ENCODE measurements at regions not wholly inside any gene's neighbourhood (a gene's known extent, or its start where the extent isn't known, plus 50 kb on each side); places are given as distances from the start of the nearest gene placed in this dataset.

DNA sequence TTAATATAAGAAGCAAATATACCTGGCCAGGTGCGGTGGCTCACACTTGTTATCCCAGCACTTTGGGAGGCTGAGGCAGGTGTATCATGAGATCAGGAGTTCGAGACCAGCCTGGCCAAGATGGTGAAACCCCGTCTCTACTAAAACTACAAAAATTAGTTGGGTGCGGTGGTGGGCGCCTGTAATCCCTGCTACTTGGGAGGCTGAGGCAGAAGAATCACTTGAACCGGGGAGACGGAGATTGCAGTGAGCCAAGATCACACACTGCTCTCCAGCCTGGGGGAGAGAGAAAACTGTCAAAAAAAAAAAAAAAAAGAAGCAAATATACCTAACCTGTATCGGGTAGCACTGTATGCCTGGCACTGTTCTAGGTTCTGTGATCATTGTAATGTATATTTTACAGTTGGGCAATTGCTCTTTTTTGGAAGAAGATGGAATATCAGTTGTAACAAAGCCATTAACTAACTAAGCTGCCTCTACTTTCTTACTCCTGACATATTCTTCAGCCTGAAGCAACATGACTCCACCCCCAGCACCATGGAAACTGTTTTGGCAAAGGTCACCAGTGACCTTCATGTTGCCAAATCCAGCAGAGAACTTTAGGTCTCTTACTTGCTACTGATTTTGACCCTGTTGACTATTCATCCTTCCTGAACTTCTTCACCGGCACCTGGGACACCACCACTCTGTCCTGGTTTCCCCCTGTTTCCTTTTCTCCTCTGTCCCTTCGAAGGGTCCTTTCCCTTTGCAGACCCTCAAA is 203.8 kb downstream of the RPLP1 start:
- TF ChIP-seq, protein P1, sequence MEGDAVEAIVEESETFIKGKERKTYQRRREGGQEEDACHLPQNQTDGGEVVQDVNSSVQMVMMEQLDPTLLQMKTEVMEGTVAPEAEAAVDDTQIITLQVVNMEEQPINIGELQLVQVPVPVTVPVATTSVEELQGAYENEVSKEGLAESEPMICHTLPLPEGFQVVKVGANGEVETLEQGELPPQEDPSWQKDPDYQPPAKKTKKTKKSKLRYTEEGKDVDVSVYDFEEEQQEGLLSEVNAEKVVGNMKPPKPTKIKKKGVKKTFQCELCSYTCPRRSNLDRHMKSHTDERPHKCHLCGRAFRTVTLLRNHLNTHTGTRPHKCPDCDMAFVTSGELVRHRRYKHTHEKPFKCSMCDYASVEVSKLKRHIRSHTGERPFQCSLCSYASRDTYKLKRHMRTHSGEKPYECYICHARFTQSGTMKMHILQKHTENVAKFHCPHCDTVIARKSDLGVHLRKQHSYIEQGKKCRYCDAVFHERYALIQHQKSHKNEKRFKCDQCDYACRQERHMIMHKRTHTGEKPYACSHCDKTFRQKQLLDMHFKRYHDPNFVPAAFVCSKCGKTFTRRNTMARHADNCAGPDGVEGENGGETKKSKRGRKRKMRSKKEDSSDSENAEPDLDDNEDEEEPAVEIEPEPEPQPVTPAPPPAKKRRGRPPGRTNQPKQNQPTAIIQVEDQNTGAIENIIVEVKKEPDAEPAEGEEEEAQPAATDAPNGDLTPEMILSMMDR (IDR thresholded peaks at IDR 0.05): no peak
- TF ChIP-seq NFE2L2 (conservative IDR thresholded peaks at IDR 0.05; ENCODE audit: low read length): no peak
- TF ChIP-seq MYC (IDR thresholded peaks at IDR 0.05; ENCODE audit: borderline replicate concordance, low read length): no peak
- TF ChIP-seq MAX (IDR thresholded peaks at IDR 0.05): no peak
- no peak for TF ChIP-seq POLR2A (IDR thresholded peaks at IDR 0.05; ENCODE audit: low read length)
- TF ChIP-seq RAD21 (conservative IDR thresholded peaks at IDR 0.05 in 1 of 2, IDR thresholded peaks at IDR 0.05 in 1 of 2): no peak
- TF ChIP-seq JUN (IDR thresholded peaks at IDR 0.05): no peak
- TF ChIP-seq MAFK (IDR thresholded peaks at IDR 0.05; ENCODE audit: partially characterized antibody): no peak
- TF ChIP-seq EP300 (IDR thresholded peaks at IDR 0.05): no peak
- TF ChIP-seq, protein P2, sequence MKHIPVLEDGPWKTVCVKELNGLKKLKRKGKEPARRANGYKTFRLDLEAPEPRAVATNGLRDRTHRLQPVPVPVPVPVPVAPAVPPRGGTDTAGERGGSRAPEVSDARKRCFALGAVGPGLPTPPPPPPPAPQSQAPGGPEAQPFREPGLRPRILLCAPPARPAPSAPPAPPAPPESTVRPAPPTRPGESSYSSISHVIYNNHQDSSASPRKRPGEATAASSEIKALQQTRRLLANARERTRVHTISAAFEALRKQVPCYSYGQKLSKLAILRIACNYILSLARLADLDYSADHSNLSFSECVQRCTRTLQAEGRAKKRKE (CRISPR knock-in tag; IDR thresholded peaks at IDR 0.05; ENCODE audit: low read depth): no peak
